Parathyroid adenoma (tissue), 2 donors: ENCODE measurements at regions not wholly inside any gene's neighbourhood (a gene's known extent, or its start where the extent isn't known, plus 50 kb on each side); places are given as distances from the start of the nearest gene placed in this dataset.

ENCODE experiments used
- H2AFZ ChIP-seq: fragments of 300-600 bp; sonication (generic); one replicate; pipeline ENCODE4 v1.7.0; 2017; ENCODE audit warnings: antibody characterized with exemption, mild to moderate bottlenecking
- H3K27ac ChIP-seq: fragments of 300-600 bp; sonication (generic); one replicate; pipeline ENCODE4 v1.7.0; 2017
- H3K27me3 ChIP-seq: fragments of 300-600 bp; sonication (generic); one replicate; pipeline ENCODE4 v1.7.0; 2017; ENCODE audit warnings: low read length; ENCODE audit not compliant: control insufficient read depth, insufficient read depth
- H3K36me3 ChIP-seq: fragments of 300-600 bp; sonication (generic); one replicate; pipeline ENCODE4 v1.7.0; 2017; ENCODE audit warnings: low read length; ENCODE audit not compliant: control insufficient read depth, insufficient read depth
- H3K4me1 ChIP-seq: fragments of 300-600 bp; sonication (generic); one replicate; pipeline ENCODE4 v1.7.0; 2017; ENCODE audit warnings: control low read depth
- H3K4me2 ChIP-seq: fragments of 300-600 bp; sonication (generic); one replicate; pipeline ENCODE4 v1.7.0; 2017; ENCODE audit warnings: low read length
- H3K4me3 ChIP-seq: fragments of 300-600 bp; sonication (generic); one replicate; pipeline ENCODE4 v1.7.0; 2017; ENCODE audit warnings: low read depth, low read length
- H3K79me2 ChIP-seq: fragments of 300-600 bp; sonication (generic); one replicate; pipeline ENCODE4 v1.7.0; 2017; ENCODE audit warnings: control low read depth
- H3K9ac ChIP-seq: fragments of 300-600 bp; sonication (generic); one replicate; pipeline ENCODE4 v1.7.0; 2017; ENCODE audit warnings: mild to moderate bottlenecking
- H3K9me3 ChIP-seq: fragments of 300-600 bp; sonication (generic); one replicate; pipeline ENCODE4 v1.7.0; 2017; ENCODE audit warnings: low read length; ENCODE audit not compliant: control insufficient read depth
- CTCF ChIP-seq: fragments of 300-600 bp; sonication (generic); IDR thresholded peaks from one replicate; pipeline ENCODE4 v1.7.0; 2017; ENCODE audit warnings: antibody characterized with exemption, mild to moderate bottlenecking
- donor health status: primary hyperparathyroidism.

GRCh38 chr4:18578307-18578706, 556.8 kb upstream of the LCORL start:
- H2AFZ ChIP-seq: no peak overlapping the region
- no peak overlapping the region for H3K4me3 ChIP-seq
- H3K9me3 ChIP-seq: no peaks in the 10 kb centered on the region
- H3K9ac ChIP-seq: no peak overlapping the region
- TF ChIP-seq CTCF: no peak
- no peaks in the 10 kb centered on the region for H3K36me3 ChIP-seq
- no peaks in the 10 kb centered on the region for H3K27me3 ChIP-seq
- H3K27ac ChIP-seq: no peak overlapping the region
- no peak overlapping the region for H3K4me2 ChIP-seq
- no peaks in the 10 kb centered on the region for H3K79me2 ChIP-seq
- no peaks in the 10 kb centered on the region for H3K4me1 ChIP-seq

- Histone ChIP-seq H3K4me2 (no peak overlapping the region), H3K36me3 (no peaks in the 10 kb centered on the region), H3K79me2 (no peaks in the 10 kb centered on the region), H3K9ac (no peak overlapping the region), H3K27ac (no peak overlapping the region), H3K27me3 (no peaks in the 10 kb centered on the region), H3K4me1 (no peaks in the 10 kb centered on the region), H2AFZ (no peak overlapping the region), H3K4me3 (no peak overlapping the region), H3K9me3 (no peaks in the 10 kb centered on the region)
- no peak for TF ChIP-seq CTCF
Measured at GRCh38 chr4:18572481-18572880, 550.9 kb upstream of the LCORL start.

- H3K9me3 ChIP-seq: no peaks in the 10 kb centered on the region
- H3K36me3 ChIP-seq: no peaks in the 10 kb centered on the region
- H3K4me1 ChIP-seq: no peaks in the 10 kb centered on the region
- H3K27me3 ChIP-seq: no peaks in the 10 kb centered on the region
- H3K4me2 ChIP-seq: no peak overlapping the region
- H3K79me2 ChIP-seq: no peaks in the 10 kb centered on the region
- TF ChIP-seq CTCF: no peak
- no peak overlapping the region for H3K4me3 ChIP-seq
- no peak overlapping the region for H3K27ac ChIP-seq
- no peak overlapping the region for H2AFZ ChIP-seq
- no peak overlapping the region for H3K9ac ChIP-seq
Measured at GRCh38 chr4:18571301-18571761, 549.8 kb upstream of the LCORL start.

GRCh38 chr4:18570370-18570769, 548.8 kb upstream of the LCORL start:
- Histone ChIP-seq H2AFZ (no peak overlapping the region), H3K79me2 (no peaks in the 10 kb centered on the region), H3K9me3 (no peaks in the 10 kb centered on the region), H3K9ac (no peak overlapping the region), H3K27ac (no peak overlapping the region), H3K4me3 (no peak overlapping the region), H3K4me1 (no peaks in the 10 kb centered on the region), H3K27me3 (no peaks in the 10 kb centered on the region), H3K36me3 (no peaks in the 10 kb centered on the region), H3K4me2 (no peak overlapping the region)
- TF ChIP-seq CTCF: no peak

GRCh38 chr4:18568600-18568999, 547.0 kb upstream of the LCORL start:
- Histone ChIP-seq H3K27me3 (no peaks in the 10 kb centered on the region), H3K9ac (no peak overlapping the region), H3K4me1 (no peaks in the 10 kb centered on the region), H3K79me2 (no peaks in the 10 kb centered on the region), H3K36me3 (no peaks in the 10 kb centered on the region), H3K9me3 (no peaks in the 10 kb centered on the region), H3K4me3 (no peak overlapping the region), H3K27ac (no peak overlapping the region), H3K4me2 (no peak overlapping the region), H2AFZ (no peak overlapping the region)
- no peak for TF ChIP-seq CTCF
